Keratinocyte (primary cell): ENCODE measurements at regions not wholly inside any gene's neighbourhood (a gene's known extent, or its start where the extent isn't known, plus 50 kb on each side); places are given as distances from the start of the nearest gene placed in this dataset.

ENCODE experiments used
- DNase-seq: peaks from one replicate; pipeline ENCODE4 v3.0.0-alpha.2; 2011; ENCODE audit warnings: low read depth, missing footprints, low spot score
- FAIRE-seq: peaks from 2 replicates; lab custom pipeline; 2011; peaks lifted over from hg19 to GRCh38; lab: Jason Lieb, UNC
- H2AFZ ChIP-seq: 2 replicates; pipeline ENCODE4 v1.6.0; 2012; ENCODE audit warnings: low read length, control low read depth, inconsistent platforms; ENCODE audit not compliant: control insufficient read depth
- H3K27ac ChIP-seq: 2 replicates; pipeline ENCODE4 v1.5.1; 2011; ENCODE audit warnings: low read length; ENCODE audit not compliant: control insufficient read depth, insufficient read depth
- H3K27me3 ChIP-seq: 3 replicates; pipeline ENCODE4 v1.6.0; 2011; ENCODE audit warnings: low read length; ENCODE audit not compliant: control insufficient read depth, insufficient read depth; ENCODE audit errors: extremely low read depth
- H3K36me3 ChIP-seq, 2 experiments: 2 replicates in 1 of 2; 3 replicates in 1 of 2; pipeline ENCODE4 v1.5.1; 2011; ENCODE audit warnings: low read length in 2 of 2, mild to moderate bottlenecking in 1 of 2; ENCODE audit not compliant: control insufficient read depth in 2 of 2, insufficient read depth in 2 of 2; ENCODE audit errors: extremely low read depth in 1 of 2
- H3K4me1 ChIP-seq: 3 replicates; pipeline ENCODE4 v1.5.1; 2011; ENCODE audit warnings: low read length; ENCODE audit not compliant: control insufficient read depth, insufficient read depth; ENCODE audit errors: extremely low read depth
- H3K4me2 ChIP-seq: 3 replicates; pipeline ENCODE4 v1.6.0; 2011; ENCODE audit warnings: low read depth, low read length; ENCODE audit not compliant: control insufficient read depth, insufficient read depth; ENCODE audit errors: extremely low read depth
- H3K4me3 ChIP-seq, 3 experiments: fragments of 200-600 bp in 1 of 3; sonication (generic) in 1 of 3; 2 replicates in 2 of 3; 3 replicates in 1 of 3; pipeline ENCODE4 v1.5.1; 2011 to 2016; ENCODE audit warnings: low read length in 3 of 3, mild to moderate bottlenecking in 3 of 3, control low read depth in 2 of 3, inconsistent platforms in 1 of 3, low read depth in 1 of 3, mixed read lengths in 1 of 3, mixed run types in 1 of 3, moderate library complexity in 1 of 3; ENCODE audit not compliant: control insufficient read depth in 2 of 3, insufficient read depth in 2 of 3; ENCODE audit errors: extremely low read depth in 1 of 3
- H3K79me2 ChIP-seq: 2 replicates; pipeline ENCODE4 v1.6.0; 2012; ENCODE audit warnings: low read length; ENCODE audit not compliant: control insufficient read depth, insufficient read depth
- H3K9ac ChIP-seq: 3 replicates; pipeline ENCODE4 v1.6.0; 2011; ENCODE audit warnings: low read length; ENCODE audit not compliant: control insufficient read depth, insufficient read depth; ENCODE audit errors: extremely low read depth
- H3K9me1 ChIP-seq: 3 replicates; pipeline ENCODE4 v1.6.0; 2011; ENCODE audit warnings: low read length; ENCODE audit not compliant: control insufficient read depth, insufficient read depth; ENCODE audit errors: extremely low read depth
- H3K9me3 ChIP-seq: 2 replicates; pipeline ENCODE4 v1.5.1; 2012; ENCODE audit warnings: low read depth, low read length; ENCODE audit not compliant: control insufficient read depth
- H4K20me1 ChIP-seq: 3 replicates; pipeline ENCODE4 v1.6.0; 2011; ENCODE audit warnings: low read length; ENCODE audit not compliant: control insufficient read depth, insufficient read depth; ENCODE audit errors: extremely low read depth
- CTCF ChIP-seq, 3 experiments: IDR thresholded peaks in 1 of 3; conservative IDR thresholded peaks in 1 of 3; optimal IDR thresholded peaks in 1 of 3; 2 replicates in 2 of 3; 3 replicates in 1 of 3; pipeline versions ENCODE3 to v1.5.1; 2011; ENCODE audit warnings: low read length in 3 of 3, mild to moderate bottlenecking in 3 of 3, moderate library complexity in 2 of 3, control low read depth in 1 of 3, inconsistent platforms in 1 of 3; ENCODE audit not compliant: insufficient read depth in 2 of 3; ENCODE audit errors: extremely low read depth in 1 of 3
- EZH2 ChIP-seq: IDR thresholded peaks from one replicate; pipeline ENCODE4 v1.6.1; 2012; ENCODE audit warnings: inconsistent platforms, mild to moderate bottlenecking, low read length, moderate library complexity
- dilution Hi-C: fragments of 300-500 bp; cut with MboI; formaldehyde crosslinking; loops from one replicate; pipeline ENCODE4 v1.7.0; 2020; ENCODE audit warnings: low sequenced_read_pairs; ENCODE audit not compliant: extremely low pct_ligation_motif_present

- H3K36me3 ChIP-seq = no peaks in the 10 kb centered on the region
- no peak overlapping the region for H3K4me3 ChIP-seq
- H3K9me1 ChIP-seq = no peaks in the 10 kb centered on the region
- H3K4me1 ChIP-seq = no peaks in the 10 kb centered on the region
- H2AFZ ChIP-seq = no peak overlapping the region
- dilution Hi-C loops = no loop called here
- DNase-seq (no peak), FAIRE-seq (no peak)
- H3K4me2 ChIP-seq = no peak overlapping the region
- H3K79me2 ChIP-seq = no peaks in the 10 kb centered on the region
- no peak overlapping the region for H3K9ac ChIP-seq
- peaks cover 15% of the 10 kb centered on the region for H3K9me3 ChIP-seq
- H3K27me3 ChIP-seq = no peaks in the 10 kb centered on the region
- no peaks in the 10 kb centered on the region for H4K20me1 ChIP-seq
- no peak for TF ChIP-seq EZH2
- no peak for TF ChIP-seq CTCF (optimal IDR thresholded peaks at IDR 0.05 in 1 of 3, IDR thresholded peaks at IDR 0.05 in 1 of 3, conservative IDR thresholded peaks at IDR 0.05 in 1 of 3; ENCODE audit: extremely low read depth in 1 of 3, insufficient read depth in 2 of 3, low read length in 3 of 3)
- no peak overlapping the region for H3K27ac ChIP-seq
Measured at GRCh38 chr11:70636659-70637058, 238.3 kb downstream of the CTTN start.

- Histone ChIP-seq H3K9ac (no peak overlapping the region), H3K27ac (no peak overlapping the region), H3K4me1 (no peaks in the 10 kb centered on the region), H3K79me2 (no peaks in the 10 kb centered on the region), H3K4me3 (no peak overlapping the region), H2AFZ (no peak overlapping the region), H3K4me2 (no peak overlapping the region), H4K20me1 (no peaks in the 10 kb centered on the region), H3K27me3 (no peaks in the 10 kb centered on the region), H3K36me3 (no peaks in the 10 kb centered on the region), H3K9me3 (peaks cover 15% of the 10 kb centered on the region), H3K9me1 (no peaks in the 10 kb centered on the region)
- dilution Hi-C loops = no loop called here
- TF ChIP-seq CTCF (optimal IDR thresholded peaks at IDR 0.05 in 1 of 3, IDR thresholded peaks at IDR 0.05 in 1 of 3, conservative IDR thresholded peaks at IDR 0.05 in 1 of 3; ENCODE audit: extremely low read depth in 1 of 3, insufficient read depth in 2 of 3, low read length in 3 of 3) = no peak
- no peak for TF ChIP-seq EZH2
- no peak for FAIRE-seq
- no peak for DNase-seq
Measured at GRCh38 chr11:70637186-70637800, 239.0 kb downstream of the CTTN start.
